NCI-H345 (cell line): ENCODE measurements at regions not wholly inside any gene's neighbourhood (a gene's known extent, or its start where the extent isn't known, plus 50 kb on each side); places are given as distances from the start of the nearest gene placed in this dataset.

Experiments used
- DNase-seq: peaks from one replicate; lab custom pipeline; 2025; lab: John Stamatoyannopoulos, UW

DNA sequence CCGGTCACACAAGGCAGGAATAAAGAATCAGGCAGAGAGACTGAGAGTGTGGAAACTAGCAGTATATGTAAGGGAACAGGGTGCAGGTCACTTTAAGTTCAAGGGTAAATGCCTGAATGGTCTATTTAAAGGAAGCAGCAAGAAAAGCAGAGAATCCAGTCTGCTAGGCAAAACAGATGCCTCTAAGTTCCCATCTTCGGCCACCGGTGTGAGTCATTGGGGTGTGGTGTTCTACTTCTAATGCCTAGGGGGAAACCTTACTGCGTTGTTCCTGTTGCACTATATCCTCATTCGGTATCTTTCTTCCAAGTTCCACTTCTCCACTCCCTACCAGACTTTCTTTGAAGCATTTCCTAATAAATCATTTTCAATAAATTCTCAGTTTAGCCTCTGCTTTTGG, 259.9 kb downstream of the HHIPL2 start:
- no peak for DNase-seq

DNA sequence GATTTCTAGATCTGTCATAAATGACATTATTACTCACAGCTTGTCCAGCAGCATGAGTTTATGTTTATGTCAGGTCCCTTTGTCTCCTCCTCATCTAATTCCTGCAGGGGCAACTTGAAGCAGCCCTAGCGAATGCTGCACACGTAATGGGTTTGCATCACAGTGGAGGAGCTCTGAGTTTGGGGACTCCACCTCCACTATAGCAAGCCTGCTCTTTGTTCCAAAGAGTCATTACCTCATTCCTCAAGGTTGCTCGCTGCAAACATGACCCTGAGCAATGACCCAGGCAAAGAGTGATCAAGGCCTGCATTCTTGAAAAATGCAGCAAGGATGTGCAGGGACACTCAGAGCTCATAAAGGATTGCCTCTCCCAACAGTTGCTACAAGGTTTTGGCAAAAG, 261.9 kb downstream of the HHIPL2 start:
- no peak for DNase-seq

DNA sequence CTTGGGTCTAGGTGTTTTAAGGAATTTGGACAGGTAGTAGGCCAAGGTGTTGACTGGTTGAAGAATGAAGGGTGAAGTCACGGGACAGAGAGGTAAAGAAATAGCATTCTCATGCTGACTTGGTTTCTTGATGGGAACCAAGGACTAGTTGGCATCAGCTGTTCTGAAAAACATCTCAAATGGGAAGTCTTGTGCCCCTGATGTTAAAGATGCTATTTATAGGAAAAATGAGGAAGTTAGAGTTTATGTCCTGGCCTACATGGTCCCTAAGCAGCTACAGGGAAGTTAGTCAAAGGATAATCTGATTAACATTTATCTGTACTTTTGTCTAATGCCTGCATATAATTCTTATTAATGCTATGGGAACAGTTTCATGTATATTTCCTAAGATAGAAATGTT, 262.4 kb downstream of the HHIPL2 start:
- no peak for DNase-seq

DNA sequence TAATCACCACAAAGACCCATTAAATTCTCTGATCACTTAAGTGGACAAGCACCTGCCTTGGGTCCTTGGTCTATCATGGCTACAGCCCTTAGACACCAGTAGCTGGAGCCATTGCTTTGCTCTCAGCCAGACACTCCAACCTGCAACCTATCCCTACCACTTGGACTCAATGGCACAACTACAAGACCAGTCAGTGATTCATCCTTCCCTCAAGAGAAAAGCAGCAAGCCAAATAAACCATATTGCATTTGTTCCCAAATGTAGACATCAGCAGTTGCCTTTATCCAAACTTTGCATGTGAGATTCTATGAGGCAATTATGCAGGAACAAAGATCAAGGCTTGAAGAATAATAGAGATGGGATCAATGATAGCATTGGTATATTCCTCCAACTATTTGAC, 263.4 kb downstream of the HHIPL2 start:
- DNase-seq = no peak

DNA sequence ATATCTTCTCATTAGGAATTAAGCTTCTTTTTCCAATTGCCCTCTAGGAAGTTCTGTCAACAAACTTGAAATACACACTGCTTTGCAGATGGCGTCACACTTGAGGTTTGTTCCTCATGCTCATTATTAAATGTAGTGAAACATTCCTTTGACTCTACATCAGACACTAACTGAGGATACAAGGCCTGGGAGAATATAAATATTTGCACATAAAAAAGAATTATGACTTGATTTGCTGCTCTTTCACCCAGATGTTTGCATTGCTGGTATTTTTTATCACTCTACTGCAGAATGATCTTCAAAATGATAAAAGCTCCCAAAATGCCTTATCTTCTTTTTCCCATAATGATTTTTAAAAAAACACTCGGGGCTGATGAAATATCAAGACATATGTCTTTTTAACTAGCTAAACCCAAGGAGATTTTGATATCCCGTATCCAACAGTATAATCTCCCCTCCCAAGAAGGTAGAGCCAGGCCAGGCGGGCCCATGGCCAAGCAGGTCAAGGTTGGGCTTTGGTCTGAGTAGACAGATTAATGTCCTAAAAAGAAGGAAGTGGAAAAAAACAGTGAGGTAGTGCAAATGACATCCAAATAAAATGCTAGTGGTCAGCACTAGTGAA, 264.6 kb downstream of the HHIPL2 start:
- DNase-seq = no peak

DNA sequence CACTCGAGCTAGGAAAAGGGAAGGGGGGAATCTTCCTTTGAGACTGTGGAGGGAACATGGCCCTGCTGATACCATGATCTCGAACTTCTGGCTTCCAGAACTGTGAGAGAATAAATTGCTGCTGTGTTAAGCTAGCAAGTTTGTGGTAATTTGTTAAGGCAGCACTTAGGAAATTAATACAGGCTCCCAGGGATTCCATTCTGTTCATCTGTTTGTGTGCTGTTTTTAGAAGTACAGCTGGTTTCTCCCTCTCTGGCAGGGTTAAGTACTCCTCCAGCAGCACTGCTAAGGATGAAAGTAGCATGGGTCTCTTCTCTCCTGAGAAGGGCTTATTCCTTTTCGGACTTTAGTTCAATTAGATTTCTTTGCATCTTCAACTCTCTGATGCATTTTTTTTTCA, 268.3 kb downstream of the HHIPL2 start:
- DNase-seq = no peak

DNA sequence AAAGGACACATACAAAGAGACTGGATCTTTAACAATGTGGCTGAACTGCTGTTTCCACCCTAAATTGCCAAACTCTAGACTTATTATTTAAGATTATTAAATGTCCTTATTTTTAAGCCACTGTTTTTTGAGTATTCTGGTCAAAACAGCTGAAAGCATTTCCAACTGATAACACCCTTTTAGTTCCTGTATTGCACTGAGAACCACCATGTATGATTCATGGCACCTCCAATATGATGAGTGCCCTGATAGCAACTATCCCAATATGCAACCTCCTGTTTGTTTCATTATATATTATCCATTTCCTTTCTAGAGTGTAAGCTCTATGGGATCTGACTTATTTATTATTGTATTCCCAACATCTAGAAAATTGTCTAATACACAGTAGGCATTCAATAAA, 269.4 kb downstream of the HHIPL2 start:
- no peak for DNase-seq

DNA sequence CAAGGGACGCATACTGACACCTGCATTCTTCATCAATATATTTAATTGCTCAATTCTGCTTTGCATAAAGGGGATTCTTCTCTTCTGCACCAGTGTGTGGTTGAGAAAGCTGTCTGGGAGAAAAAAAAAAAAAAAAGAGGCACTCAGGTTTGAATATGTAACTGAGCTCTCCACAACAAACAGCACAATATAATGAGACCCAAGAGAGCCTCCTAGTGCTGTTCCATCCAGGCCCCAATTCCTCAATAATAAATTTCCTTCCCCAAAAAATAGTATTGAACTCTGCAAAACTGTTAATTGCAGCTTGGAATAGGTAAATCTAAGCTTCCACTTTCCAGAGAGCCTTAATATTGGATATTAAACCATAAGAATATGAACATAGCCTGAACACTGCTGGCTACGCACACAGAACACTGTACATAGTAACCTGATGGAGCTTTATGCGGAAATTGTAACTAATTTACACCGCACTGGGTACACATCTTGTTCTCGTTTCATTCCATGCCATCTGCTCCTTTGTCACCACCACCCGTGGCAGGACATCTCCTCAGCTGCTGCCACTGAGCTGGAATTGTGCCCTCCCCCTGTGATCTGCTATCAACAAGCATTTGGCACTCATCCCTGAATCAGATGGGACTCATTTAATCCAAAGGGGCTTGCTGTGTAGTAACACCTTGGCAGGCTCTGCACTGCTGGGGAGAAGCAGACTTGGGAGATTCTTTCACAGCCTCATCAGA, 272.0 kb downstream of the HHIPL2 start:
- peak; percentile 93 for DNase-seq

DNA sequence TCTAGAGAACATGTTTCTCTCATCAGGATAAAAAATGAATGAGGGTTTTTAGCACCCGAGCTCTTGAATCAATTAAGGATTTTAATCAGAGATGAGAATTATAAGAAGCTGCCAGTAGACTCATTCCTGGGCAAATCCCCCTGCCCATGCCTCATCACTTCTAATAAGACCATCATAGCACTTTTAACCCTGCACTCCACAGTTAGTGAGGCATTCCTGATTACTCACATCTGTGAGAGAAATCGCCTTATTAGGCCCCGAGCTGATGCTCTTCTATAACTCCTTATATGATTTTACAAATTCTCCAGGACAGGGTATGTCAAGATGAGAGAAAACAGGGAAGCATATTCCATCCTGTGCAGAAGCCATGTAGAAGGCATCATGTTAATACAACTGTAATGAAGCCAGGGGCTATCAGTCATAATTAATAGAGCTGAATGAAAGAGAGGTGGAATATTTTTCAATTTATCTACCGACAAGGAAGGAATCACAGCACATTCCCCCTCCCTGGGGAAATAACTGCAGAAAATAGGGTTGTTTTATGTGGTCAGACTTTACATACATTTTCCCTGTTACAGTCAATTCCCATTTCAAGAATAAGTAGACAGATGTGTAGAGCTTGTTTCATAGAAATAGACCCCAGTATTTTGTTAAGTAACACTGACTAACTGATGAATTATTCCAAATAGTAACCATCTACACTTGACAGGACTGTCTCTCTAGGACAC, 272.7 kb downstream of the HHIPL2 start:
- no peak for DNase-seq

DNA sequence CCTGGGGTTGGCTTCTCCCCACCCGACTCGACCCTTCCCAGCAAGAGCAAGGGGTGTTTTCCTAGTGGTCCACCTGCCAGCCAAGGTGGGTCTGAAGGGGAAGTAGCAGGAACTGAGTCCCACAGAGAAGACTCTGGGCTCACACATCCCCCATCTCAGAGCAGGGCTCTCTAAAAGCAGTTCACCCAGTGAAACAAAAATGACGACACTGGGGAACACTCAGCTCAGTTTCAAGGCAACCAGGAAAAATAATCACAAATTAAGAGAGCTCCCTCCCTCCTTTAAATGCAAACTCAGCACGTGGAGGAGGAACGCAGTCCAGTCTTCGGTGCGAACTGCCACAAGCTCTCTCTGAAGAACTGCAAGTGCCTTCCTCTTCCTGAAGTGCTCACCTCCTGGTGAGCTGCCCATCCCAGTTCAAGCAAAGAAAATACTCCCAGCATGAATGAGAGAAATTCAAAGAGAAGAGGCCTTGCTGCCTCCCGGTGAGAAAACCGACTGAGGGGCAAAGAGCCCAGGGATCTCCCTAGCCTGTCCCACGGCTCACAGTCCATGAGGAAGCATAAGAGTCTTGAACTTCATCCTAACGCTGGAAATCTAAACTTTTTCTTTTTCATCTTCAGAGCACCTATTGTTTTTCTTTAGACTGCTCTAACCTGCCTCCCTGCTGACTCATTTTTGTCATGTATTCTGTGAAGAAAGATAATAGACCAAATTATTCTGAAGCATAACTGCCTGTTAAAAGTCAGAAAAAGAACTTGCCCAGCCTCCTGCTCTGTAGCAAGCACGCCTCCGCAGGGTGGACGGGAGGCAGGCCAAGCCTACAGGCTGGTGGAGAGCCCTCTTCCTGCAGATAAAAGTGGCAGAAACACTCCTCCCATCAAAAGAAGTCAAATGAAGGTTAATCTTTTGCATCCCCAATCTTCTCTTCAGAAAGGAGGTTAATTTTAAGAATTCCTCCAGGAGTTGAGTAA, 281.4 kb downstream of the HHIPL2 start:
- peak; percentile 9 for DNase-seq

DNA sequence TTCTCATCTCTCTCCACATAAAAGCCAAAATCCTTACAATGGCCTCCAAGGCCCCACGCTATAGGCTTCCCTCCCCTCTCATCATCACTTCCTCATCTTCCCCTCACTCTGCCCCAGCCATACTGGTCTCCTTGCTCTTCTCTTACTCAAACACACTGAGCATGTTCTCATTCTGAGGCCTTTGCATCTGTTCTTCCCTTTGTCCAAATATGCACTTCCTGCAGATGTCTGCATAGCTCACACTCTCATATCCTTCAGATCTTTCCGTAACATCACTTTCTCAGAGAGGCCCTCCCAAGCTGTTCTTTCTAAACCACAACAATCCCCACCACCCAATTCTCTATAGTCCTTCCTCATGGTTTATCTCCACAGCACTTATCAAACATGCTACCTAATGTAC, 284.1 kb downstream of the HHIPL2 start:
- no peak for DNase-seq

DNA sequence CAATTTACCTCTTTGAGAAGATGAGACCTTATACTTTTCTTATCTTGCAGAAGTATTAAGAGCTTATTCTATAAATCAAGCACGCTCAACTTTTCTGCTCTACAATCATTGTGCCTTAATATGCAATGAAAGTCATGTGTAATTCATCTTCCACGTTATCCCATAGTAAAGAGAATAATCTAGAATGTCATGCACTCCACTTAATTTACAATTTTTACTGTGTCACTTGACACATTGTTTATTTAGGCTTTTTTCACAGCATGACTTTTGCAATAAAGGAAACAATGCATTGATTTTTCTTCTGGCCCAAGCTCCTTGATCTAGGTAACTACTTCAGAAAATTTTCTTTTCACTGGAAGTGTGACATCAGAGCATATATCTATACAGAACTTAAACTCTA, 290.9 kb downstream of the HHIPL2 start:
- no peak for DNase-seq

DNA sequence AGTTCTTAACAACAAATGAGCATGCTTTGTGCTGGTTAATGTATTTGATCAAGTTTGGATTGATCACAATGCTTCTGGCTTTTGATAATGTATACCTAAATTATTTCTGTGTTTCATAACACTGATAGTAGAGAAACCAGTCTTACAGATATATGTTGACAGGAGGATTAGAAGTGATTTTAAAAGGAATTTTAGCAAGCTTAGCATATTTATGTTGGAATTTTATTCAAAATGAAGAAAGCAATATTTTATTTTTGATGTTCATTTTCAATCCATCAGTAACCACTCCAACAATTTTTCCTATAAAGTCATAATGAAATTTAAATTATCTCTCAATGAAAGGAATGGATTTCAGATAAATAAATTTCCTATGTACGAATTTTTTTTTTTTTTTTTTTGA, 291.8 kb downstream of the HHIPL2 start:
- no peak for DNase-seq

DNA sequence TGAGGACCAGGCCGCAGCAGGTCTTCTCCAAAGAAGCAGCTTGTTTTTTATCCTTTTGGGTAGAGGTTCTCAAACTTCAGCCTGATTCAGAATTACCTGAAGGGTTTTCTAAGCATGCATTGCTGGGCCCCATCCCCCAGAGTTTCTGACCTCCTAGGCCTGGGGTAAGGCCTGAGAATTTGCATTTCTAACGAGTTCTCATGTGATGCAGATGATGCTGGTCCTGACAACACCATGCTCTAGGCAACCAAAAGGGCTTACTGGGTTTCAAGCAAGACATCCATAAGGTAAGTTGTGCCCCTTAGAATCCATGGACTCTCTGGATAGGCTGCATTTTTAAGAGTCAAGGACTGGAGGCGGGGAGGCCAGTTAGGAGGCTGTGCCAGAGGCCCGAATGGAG, 295.1 kb downstream of the HHIPL2 start:
- no peak for DNase-seq

DNA sequence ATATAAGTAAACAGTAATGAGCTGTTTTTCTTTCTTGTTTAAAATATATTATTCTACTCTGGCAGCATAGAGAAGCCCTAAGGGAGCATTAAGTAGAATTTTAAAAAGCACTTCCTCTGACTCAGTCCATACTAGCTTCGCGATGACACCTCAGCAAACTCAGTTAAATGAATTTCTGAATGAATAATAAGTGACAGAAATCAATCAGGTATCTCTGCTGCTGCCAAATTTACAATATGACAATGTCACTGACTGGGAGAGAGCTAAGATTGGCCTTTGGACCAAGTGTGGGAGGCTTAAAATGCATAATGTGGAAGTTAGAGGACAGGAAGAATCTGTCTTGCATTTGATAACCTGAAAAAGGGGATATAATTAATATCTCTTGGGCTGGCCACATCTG, 296.1 kb downstream of the HHIPL2 start:
- DNase-seq = no peak

DNA sequence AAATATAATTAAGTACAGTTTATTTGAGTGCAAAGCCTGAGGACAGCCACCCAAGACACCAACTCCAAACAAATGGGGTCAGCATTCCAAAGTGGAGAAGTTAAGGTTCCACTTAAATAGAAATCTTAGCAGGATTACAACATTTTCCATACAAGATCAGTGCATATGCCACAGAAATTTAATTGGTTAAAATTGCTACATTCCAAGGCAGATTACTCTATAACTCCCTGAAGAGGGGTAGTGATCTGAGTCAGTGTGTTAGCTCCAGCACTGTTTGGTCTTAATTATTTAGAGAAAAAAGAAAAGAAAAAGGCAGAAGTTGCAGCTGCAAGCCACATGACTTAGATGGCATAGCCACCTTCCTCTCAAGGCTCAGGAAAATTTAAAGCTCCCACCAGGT, 297.5 kb downstream of the HHIPL2 start:
- DNase-seq = no peak

DNA sequence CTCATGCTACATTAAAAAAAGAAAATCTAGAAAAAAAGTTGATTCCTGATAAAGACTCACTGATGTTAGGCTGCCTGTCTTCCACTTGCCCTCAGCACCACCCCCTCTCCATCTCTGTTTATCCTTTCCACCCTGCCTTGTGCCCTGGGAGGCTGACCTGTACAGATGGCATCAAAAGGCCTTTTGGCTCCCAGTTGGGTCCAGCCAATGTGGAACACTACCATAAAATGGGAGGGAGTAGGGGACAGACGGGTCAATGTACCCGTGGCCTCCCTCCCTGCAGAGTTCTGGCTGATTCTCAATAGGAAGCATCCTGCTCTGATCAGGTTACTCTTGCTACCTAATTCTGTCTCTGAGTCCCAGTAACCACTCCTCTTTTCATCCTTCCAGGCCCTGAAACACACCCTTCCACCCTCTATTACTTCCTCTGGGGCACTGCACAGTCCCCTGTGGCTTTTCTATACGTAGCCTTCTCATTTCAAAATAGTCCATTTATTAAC, 300.0 kb downstream of the HHIPL2 start:
- no peak for DNase-seq

DNA sequence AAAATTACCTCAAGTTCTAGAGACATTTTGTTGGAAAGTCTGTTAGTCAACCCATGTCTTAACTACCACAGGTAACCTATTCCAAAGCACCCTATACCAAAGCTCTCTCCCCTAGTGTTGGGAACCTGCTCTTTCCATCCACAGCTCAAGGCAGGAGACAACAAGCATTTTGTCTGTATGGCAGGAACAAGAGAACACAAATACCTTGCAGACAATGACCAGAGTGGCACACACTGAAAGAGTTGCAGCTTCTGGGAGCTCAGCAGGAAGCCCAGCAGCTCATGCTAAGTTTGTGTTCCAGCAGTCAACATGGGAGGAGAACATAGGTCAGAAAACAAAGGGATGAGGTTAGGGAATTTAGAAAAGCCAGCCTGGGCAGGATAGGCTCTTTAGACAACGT, 300.8 kb downstream of the HHIPL2 start:
- no peak for DNase-seq

DNA sequence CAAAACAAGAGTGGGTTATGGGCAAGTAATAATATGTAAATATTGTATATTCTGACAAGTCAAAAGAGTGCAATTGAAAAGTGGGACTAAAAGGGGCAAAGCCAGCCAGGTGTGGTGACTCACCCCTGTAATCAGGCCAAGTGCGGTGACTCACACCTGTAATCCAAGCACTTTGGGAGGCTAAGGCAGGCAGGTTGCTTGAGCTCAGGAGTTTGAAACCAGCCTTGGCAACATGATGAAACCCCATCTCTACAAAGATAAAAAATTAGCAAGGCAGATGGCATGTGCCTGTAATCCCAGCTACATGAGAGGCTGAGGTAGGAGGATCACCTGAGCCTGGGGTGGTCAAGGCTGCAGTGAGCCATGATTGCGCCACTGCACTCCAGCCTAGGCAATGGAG, 304.0 kb downstream of the HHIPL2 start:
- DNase-seq = no peak

DNA sequence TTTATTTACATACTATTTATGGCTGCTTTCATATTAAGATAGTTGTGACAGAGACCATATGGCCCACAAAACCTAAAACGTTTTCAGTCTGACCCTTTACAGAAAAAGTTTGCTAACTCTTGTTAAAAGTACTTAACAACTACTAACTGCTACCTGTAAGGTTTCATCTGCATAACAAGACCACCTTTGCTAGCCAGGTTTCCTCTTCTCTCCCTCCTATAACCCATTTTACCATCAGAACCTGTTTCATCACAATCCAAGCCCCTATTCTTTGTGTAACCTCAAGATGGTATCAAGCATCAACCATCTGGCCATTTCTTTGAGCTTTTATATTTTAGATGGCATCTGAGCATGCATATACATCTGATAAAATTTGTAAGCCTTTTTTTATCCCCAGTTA, 305.4 kb downstream of the HHIPL2 start:
- DNase-seq = no peak

DNA sequence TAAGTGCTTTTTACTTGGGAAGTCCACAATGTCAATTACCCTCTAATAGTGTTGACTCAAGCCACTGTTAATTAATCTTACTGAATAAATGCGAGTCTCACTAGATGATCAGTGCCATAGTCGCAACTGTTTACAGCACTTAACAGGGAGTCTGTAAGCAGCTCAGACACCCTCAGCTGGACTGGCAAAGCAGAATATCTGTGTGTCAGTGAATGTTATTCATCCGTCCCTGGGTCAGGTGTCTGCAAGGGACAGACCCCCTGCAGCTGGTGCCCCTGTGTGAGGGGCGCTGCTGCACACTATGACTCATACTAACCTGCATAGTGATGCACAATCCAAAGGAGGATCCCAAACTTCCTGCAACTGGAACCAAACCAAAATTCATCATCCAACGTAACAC, 306.5 kb downstream of the HHIPL2 start:
- DNase-seq = no peak

DNA sequence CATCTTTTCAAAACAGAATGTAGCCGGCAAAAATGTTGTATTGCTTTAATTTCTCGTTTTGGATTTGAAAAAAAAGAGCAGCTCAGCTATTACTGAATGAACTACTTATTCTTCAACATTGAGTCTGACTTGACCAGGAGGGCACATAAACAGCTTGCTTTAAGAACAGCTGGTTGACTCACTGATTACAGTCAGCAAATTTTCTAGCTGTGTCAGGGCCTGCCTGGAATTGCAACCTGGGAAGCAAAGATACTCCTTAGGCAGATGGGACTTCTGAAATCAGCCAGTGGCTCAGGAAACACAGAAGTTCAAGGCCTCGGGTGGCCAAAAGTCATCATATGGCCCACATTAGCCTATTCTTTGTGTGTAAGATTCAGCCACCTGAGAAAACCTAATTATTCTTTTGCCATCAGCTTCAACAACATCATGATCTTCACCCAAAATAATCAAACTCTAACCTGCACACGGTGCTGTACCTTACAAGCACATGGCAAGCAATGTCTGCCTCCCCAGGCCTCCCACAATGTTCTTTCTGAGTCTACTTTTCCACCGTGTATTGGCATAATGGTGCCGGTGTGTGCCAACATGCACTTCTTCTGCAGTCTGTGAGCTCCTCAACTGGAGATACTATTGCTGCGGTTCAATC, 307.2 kb downstream of the HHIPL2 start:
- DNase-seq = no peak
